Neural cell (in vitro differentiated cells): ENCODE measurements at regions not wholly inside any gene's neighbourhood (a gene's known extent, or its start where the extent isn't known, plus 50 kb on each side); places are given as distances from the start of the nearest gene placed in this dataset.

Experiments
- H2AFZ ChIP-seq: fragments of 200-600, 300-800 bp; sonication (generic), shearing (Covaris generic); 2 replicates; pipeline ENCODE4 v1.6.0; 2014; ENCODE audit warnings: low read depth, mild to moderate bottlenecking, antibody characterized with exemption, low read length, moderate library complexity
- H3F3A ChIP-seq: fragments of 200-600 bp; shearing (Covaris generic); 2 replicates; pipeline ENCODE4 v1.6.1; 2016; ENCODE audit warnings: mild to moderate bottlenecking, moderate library complexity, mixed read lengths, antibody characterized with exemption, low read length; ENCODE audit not compliant: insufficient read depth, poor library complexity, severe bottlenecking
- H3K27ac ChIP-seq: fragments of 200-600, 300-800 bp; sonication (generic), shearing (Covaris generic); 2 replicates; pipeline ENCODE4 v1.5.1; 2014; ENCODE audit warnings: mild to moderate bottlenecking, low read length, moderate library complexity
- H3K27me3 ChIP-seq: fragments of 300-800, 200-600 bp; sonication (generic), shearing (Covaris generic); 2 replicates; pipeline ENCODE4 v1.6.0; 2014; ENCODE audit warnings: mild to moderate bottlenecking, low read depth, low read length, moderate library complexity; ENCODE audit not compliant: insufficient read depth
- H3K36me3 ChIP-seq: fragments of 300-800, 200-600 bp; sonication (generic), shearing (Covaris generic); 2 replicates; pipeline ENCODE4 v1.5.1; 2014; ENCODE audit warnings: mild to moderate bottlenecking, antibody characterized with exemption, low read length, moderate library complexity; ENCODE audit not compliant: insufficient read depth
- H3K4me2 ChIP-seq: fragments of 300-800, 200-600 bp; sonication (generic), shearing (Covaris generic); 2 replicates; pipeline ENCODE4 v1.6.0; 2014; ENCODE audit warnings: mild to moderate bottlenecking, low read length
- H3K4me3 ChIP-seq: fragments of 300-800, 200-600 bp; sonication (generic), shearing (Covaris generic); 2 replicates; pipeline ENCODE4 v1.5.1; 2014; ENCODE audit warnings: mild to moderate bottlenecking, low read length, moderate library complexity
- H3K79me2 ChIP-seq: fragments of 200-600 bp; shearing (Covaris generic); replicated peaks from 2 replicates; pipeline ENCODE4 v1.6.0; 2014; ENCODE audit warnings: mild to moderate bottlenecking, low read length, moderate library complexity; ENCODE audit not compliant: insufficient read depth
- H3K9ac ChIP-seq: fragments of 300-800, 200-600 bp; sonication (generic), shearing (Covaris generic); 2 replicates; pipeline ENCODE4 v1.6.1; 2016; ENCODE audit warnings: mild to moderate bottlenecking, low read length, mixed read lengths
- H3K9me2 ChIP-seq: fragments of 200-600 bp; shearing (Covaris generic); 2 replicates; pipeline ENCODE4 v1.6.1; 2016; ENCODE audit warnings: mild to moderate bottlenecking, low read length, mixed read lengths; ENCODE audit not compliant: insufficient read depth
- H3K9me3 ChIP-seq: fragments of 200-600, 300-800 bp; sonication (generic), shearing (Covaris generic); 2 replicates; pipeline ENCODE4 v1.6.1; 2016; ENCODE audit warnings: mild to moderate bottlenecking, mixed run types, low read length, moderate library complexity, mixed read lengths
- H4K20me1 ChIP-seq: fragments of 200-600 bp; shearing (Covaris generic); 2 replicates; pipeline ENCODE4 v1.6.1; 2016; ENCODE audit warnings: mild to moderate bottlenecking, mixed run types; ENCODE audit not compliant: insufficient read depth
- EP300 ChIP-seq: fragments of 450-650 bp; conservative IDR thresholded peaks from 2 replicates; pipeline ENCODE4 v1.6.1; 2014; ENCODE audit warnings: antibody characterized with exemption, mild to moderate bottlenecking, moderate library complexity; ENCODE audit not compliant: poor library complexity, severe bottlenecking
- EZH2 ChIP-seq: fragments of 200-600, 300-800 bp; shearing (Covaris generic), sonication (generic); IDR thresholded peaks from 2 replicates; pipeline ENCODE4 v1.6.1; 2014; ENCODE audit warnings: antibody characterized with exemption, low read length, borderline replicate concordance, mild to moderate bottlenecking; ENCODE audit not compliant: insufficient read depth, poor library complexity, severe bottlenecking
- MXI1 ChIP-seq: fragments of 450-650 bp; conservative IDR thresholded peaks from 2 replicates; pipeline ENCODE4 v1.6.1; 2014; ENCODE audit warnings: antibody characterized with exemption, mild to moderate bottlenecking; ENCODE audit not compliant: poor library complexity, severe bottlenecking
- POLR2AphosphoS5 ChIP-seq: IDR thresholded peaks from 2 replicates; pipeline ENCODE4 v1.6.1; 2012
- RAD21 ChIP-seq: fragments of 450-650 bp; conservative IDR thresholded peaks from 2 replicates; pipeline ENCODE4 v1.6.1; 2014; ENCODE audit warnings: antibody characterized with exemption, mild to moderate bottlenecking, moderate library complexity
- SMC3 ChIP-seq: fragments of 450-650 bp; conservative IDR thresholded peaks from 2 replicates; pipeline ENCODE4 v1.6.1; 2014; ENCODE audit warnings: antibody characterized with exemption, mild to moderate bottlenecking, moderate library complexity; ENCODE audit not compliant: poor library complexity
- TAF1 ChIP-seq: IDR thresholded peaks from 2 replicates; pipeline ENCODE4 v1.6.1; 2012; ENCODE audit warnings: low read depth
- TF ChIP-seq, protein P1 (sequence below): IDR thresholded peaks from 2 replicates; pipeline ENCODE4 v1.6.1; 2012; ENCODE audit warnings: borderline replicate concordance
- TF ChIP-seq, protein P2 (sequence below): fragments of 450-650 bp; IDR thresholded peaks from 2 replicates; pipeline ENCODE4 v1.5.1; 2014; ENCODE audit warnings: antibody characterized with exemption, mild to moderate bottlenecking, moderate library complexity; ENCODE audit not compliant: poor library complexity, severe bottlenecking

DNA sequence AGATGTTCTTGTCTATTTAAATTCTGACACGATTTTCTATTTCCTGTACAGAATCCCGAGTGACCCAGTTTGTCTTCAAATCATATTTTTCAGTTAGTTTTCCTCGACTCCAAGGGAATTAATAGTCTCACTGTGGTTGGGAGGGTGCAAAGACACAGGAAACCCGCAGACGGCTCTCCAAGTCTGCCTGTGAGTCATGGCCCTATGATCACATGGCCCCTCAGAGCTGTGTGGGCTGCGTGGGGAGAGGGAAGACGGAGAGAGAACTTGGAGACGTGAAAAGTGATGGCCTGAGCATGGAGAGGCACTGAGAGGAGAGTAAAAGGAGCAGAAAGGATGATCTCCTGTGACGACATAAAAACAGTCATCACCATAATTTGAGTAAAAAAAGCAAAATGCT, 989.9 kb downstream of the DCDC2C start:
- TF ChIP-seq, protein P1, sequence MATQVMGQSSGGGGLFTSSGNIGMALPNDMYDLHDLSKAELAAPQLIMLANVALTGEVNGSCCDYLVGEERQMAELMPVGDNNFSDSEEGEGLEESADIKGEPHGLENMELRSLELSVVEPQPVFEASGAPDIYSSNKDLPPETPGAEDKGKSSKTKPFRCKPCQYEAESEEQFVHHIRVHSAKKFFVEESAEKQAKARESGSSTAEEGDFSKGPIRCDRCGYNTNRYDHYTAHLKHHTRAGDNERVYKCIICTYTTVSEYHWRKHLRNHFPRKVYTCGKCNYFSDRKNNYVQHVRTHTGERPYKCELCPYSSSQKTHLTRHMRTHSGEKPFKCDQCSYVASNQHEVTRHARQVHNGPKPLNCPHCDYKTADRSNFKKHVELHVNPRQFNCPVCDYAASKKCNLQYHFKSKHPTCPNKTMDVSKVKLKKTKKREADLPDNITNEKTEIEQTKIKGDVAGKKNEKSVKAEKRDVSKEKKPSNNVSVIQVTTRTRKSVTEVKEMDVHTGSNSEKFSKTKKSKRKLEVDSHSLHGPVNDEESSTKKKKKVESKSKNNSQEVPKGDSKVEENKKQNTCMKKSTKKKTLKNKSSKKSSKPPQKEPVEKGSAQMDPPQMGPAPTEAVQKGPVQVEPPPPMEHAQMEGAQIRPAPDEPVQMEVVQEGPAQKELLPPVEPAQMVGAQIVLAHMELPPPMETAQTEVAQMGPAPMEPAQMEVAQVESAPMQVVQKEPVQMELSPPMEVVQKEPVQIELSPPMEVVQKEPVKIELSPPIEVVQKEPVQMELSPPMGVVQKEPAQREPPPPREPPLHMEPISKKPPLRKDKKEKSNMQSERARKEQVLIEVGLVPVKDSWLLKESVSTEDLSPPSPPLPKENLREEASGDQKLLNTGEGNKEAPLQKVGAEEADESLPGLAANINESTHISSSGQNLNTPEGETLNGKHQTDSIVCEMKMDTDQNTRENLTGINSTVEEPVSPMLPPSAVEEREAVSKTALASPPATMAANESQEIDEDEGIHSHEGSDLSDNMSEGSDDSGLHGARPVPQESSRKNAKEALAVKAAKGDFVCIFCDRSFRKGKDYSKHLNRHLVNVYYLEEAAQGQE = no peak
- TF ChIP-seq EP300 (no peak), TAF1 (no peak), SMC3 (no peak), MXI1 (no peak), POLR2AphosphoS5 (no peak), EZH2 (no peak), RAD21 (no peak)
- TF ChIP-seq, protein P2, sequence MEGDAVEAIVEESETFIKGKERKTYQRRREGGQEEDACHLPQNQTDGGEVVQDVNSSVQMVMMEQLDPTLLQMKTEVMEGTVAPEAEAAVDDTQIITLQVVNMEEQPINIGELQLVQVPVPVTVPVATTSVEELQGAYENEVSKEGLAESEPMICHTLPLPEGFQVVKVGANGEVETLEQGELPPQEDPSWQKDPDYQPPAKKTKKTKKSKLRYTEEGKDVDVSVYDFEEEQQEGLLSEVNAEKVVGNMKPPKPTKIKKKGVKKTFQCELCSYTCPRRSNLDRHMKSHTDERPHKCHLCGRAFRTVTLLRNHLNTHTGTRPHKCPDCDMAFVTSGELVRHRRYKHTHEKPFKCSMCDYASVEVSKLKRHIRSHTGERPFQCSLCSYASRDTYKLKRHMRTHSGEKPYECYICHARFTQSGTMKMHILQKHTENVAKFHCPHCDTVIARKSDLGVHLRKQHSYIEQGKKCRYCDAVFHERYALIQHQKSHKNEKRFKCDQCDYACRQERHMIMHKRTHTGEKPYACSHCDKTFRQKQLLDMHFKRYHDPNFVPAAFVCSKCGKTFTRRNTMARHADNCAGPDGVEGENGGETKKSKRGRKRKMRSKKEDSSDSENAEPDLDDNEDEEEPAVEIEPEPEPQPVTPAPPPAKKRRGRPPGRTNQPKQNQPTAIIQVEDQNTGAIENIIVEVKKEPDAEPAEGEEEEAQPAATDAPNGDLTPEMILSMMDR = no peak
- Histone ChIP-seq H4K20me1 (no peaks in the 10 kb centered on the region), H3K9me3 (no peaks in the 10 kb centered on the region), H3K4me2 (no peak overlapping the region), H3K79me2 (no peaks in the 10 kb centered on the region), H3F3A (no peaks in the 10 kb centered on the region), H3K27ac (no peak overlapping the region), H3K9ac (no peak overlapping the region), H3K4me3 (no peak overlapping the region), H3K27me3 (no peaks in the 10 kb centered on the region), H3K36me3 (no peaks in the 10 kb centered on the region), H2AFZ (no peak overlapping the region), H3K9me2 (no peaks in the 10 kb centered on the region)

DNA sequence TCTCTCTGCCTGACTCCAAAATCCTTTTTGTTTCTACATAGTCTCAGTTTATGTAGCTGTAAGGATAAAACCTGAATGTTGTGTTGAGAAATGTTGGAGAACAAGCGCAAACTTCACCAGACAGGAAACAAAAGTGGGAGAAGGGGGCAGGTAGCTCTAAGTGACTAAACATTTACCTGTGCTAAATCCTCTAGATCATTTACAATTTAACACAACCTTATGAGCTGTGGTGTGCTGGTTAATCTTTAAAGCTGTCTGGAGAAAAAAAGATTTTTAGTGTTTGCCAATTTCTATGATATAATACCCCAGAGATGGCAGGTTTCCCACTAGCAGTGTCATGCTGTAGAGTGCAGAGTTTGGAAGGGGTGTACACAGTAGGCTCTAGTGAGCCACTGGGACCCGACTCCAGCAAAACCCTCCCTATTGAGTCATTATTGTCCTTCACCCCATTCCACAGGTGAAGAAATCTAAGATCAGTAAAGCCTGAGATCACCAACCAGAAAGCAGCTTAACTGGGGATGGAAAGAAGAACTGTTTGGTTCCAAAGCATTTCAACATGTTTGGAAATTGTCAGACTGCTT, 992.0 kb downstream of the DCDC2C start:
- H3F3A ChIP-seq = no peaks in the 10 kb centered on the region
- no peaks in the 10 kb centered on the region for H3K9me3 ChIP-seq
- H3K27me3 ChIP-seq = no peaks in the 10 kb centered on the region
- H3K4me2 ChIP-seq = no peak overlapping the region
- no peaks in the 10 kb centered on the region for H3K79me2 ChIP-seq
- TF ChIP-seq RAD21 (no peak), TAF1 (no peak), EZH2 (no peak), POLR2AphosphoS5 (no peak), EP300 (no peak), SMC3 (no peak), MXI1 (no peak)
- TF ChIP-seq, protein P1 = no peak
- TF ChIP-seq, protein P2 = no peak
- H3K36me3 ChIP-seq = no peaks in the 10 kb centered on the region
- H3K27ac ChIP-seq = no peak overlapping the region
- no peaks in the 10 kb centered on the region for H4K20me1 ChIP-seq
- no peak overlapping the region for H2AFZ ChIP-seq
- no peak overlapping the region for H3K4me3 ChIP-seq
- no peaks in the 10 kb centered on the region for H3K9me2 ChIP-seq
- no peak overlapping the region for H3K9ac ChIP-seq
